Activated CD4-positive, alpha-beta memory T cell treated with anti-CD3 and anti-CD28 coated beads for 36 hours (primary cell): ENCODE measurements at regions not wholly inside any gene's neighbourhood (a gene's known extent, or its start where the extent isn't known, plus 50 kb on each side); places are given as distances from the start of the nearest gene placed in this dataset.

Experiments used
- CTCF ChIA-PET: fragments of 350-600 bp; sonication (Branson Sonifier 250); formaldehyde crosslinking; loops from one replicate; lab custom pipeline; 2021; ENCODE audit warnings: antibody characterized with exemption, inconsistent platforms; lab: Charles Lee
- POLR2A ChIA-PET: fragments of 350-600 bp; sonication (Branson Sonifier 250); formaldehyde crosslinking; loops from one replicate; lab custom pipeline; 2021; ENCODE audit warnings: antibody characterized with exemption; lab: Charles Lee
- DNase-seq: peaks from one replicate; pipeline ENCODE4 v3.0.0-alpha.2; 2020
- H3K27ac Mint-ChIP-seq: one replicate; pipeline ENCODE4 v1.8.0; 2021; ENCODE audit warnings: mixed read lengths
- H3K27me3 Mint-ChIP-seq: one replicate; pipeline ENCODE4 v1.8.0; 2021; ENCODE audit warnings: mixed read lengths
- H3K36me3 Mint-ChIP-seq: one replicate; pipeline ENCODE4 v1.8.0; 2021; ENCODE audit warnings: mixed read lengths
- H3K4me1 Mint-ChIP-seq: one replicate; pipeline ENCODE4 v1.8.0; 2021; ENCODE audit warnings: low read depth, mixed read lengths
- H3K4me3 Mint-ChIP-seq: one replicate; pipeline ENCODE4 v1.8.0; 2021; ENCODE audit warnings: mild to moderate bottlenecking, mixed read lengths
- H3K9me3 Mint-ChIP-seq: one replicate; pipeline ENCODE4 v1.8.0; 2021; ENCODE audit warnings: mixed read lengths
- intact Hi-C: fragments of 100-400 bp; cut with micrococcal nuclease; formaldehyde crosslinking; loops from one replicate; pipeline ENCODE4 v1.15.1; 2023

GRCh38 chr6:90790058-90790457 is 203.2 kb upstream of the MAP3K7 start:
- CTCF ChIA-PET: interaction anchor here (0.6 kb wide), 1 partner anchor 157 kb away, joined by 3 read pairs; no protein-coding TSS in a partner anchor

GRCh38 chr6:90788781-90789180 is 201.9 kb upstream of the MAP3K7 start:
- Mint-ChIP-seq H3K27ac (no peak overlapping the region), H3K4me3 (no peak overlapping the region), H3K36me3 (no peaks in the 10 kb centered on the region), H3K9me3 (no peaks in the 10 kb centered on the region), H3K4me1 (no peaks in the 10 kb centered on the region), H3K27me3 (no peaks in the 10 kb centered on the region)
- ChIA-PET CTCF (no interaction called here), POLR2A (no interaction called here)
- no peak for DNase-seq
- intact Hi-C loops: no loop called here

More at GRCh38 chr6:90790058-90790457, 203.2 kb upstream of the MAP3K7 start:
- H3K9me3 Mint-ChIP-seq: no peaks in the 10 kb centered on the region
- no peaks in the 10 kb centered on the region for H3K36me3 Mint-ChIP-seq
- POLR2A ChIA-PET: no interaction called here
- H3K4me3 Mint-ChIP-seq: no peak overlapping the region
- intact Hi-C loops: no loop called here
- no peaks in the 10 kb centered on the region for H3K4me1 Mint-ChIP-seq
- H3K27me3 Mint-ChIP-seq: no peaks in the 10 kb centered on the region
- no peak overlapping the region for H3K27ac Mint-ChIP-seq
- DNase-seq: no peak

GRCh38 chr6:90787446-90787845 is 200.6 kb upstream of the MAP3K7 start:
- H3K4me1 Mint-ChIP-seq: no peaks in the 10 kb centered on the region
- no peak overlapping the region for H3K4me3 Mint-ChIP-seq
- H3K36me3 Mint-ChIP-seq: no peaks in the 10 kb centered on the region
- intact Hi-C loops: no loop called here
- CTCF ChIA-PET: no interaction called here
- POLR2A ChIA-PET: no interaction called here
- no peak overlapping the region for H3K27ac Mint-ChIP-seq
- no peaks in the 10 kb centered on the region for H3K27me3 Mint-ChIP-seq
- no peaks in the 10 kb centered on the region for H3K9me3 Mint-ChIP-seq
- no peak for DNase-seq

GRCh38 chr6:90780778-90781177 is 193.9 kb upstream of the MAP3K7 start:
- intact Hi-C loops: no loop called here
- no peak overlapping the region for H3K27ac Mint-ChIP-seq
- POLR2A ChIA-PET: no interaction called here

GRCh38 chr6:90780141-90780540 is 193.3 kb upstream of the MAP3K7 start:
- intact Hi-C loops: no loop called here
- Mint-ChIP-seq H3K27ac (no peak overlapping the region), H3K27me3 (peaks cover 5% of the 10 kb centered on the region), H3K4me3 (no peak overlapping the region), H3K9me3 (no peaks in the 10 kb centered on the region), H3K4me1 (no peaks in the 10 kb centered on the region), H3K36me3 (no peaks in the 10 kb centered on the region)
- ChIA-PET POLR2A (no interaction called here), CTCF (no interaction called here)
- DNase-seq: no peak

More at GRCh38 chr6:90780778-90781177, 193.9 kb upstream of the MAP3K7 start:
- DNase-seq: no peak
- no peaks in the 10 kb centered on the region for H3K9me3 Mint-ChIP-seq
- H3K27me3 Mint-ChIP-seq: peaks cover 5% of the 10 kb centered on the region
- H3K4me3 Mint-ChIP-seq: no peak overlapping the region
- H3K36me3 Mint-ChIP-seq: no peaks in the 10 kb centered on the region
- CTCF ChIA-PET: no interaction called here
- H3K4me1 Mint-ChIP-seq: no peaks in the 10 kb centered on the region

GRCh38 chr6:90778417-90779203 is 191.7 kb upstream of the MAP3K7 start:
- no peaks in the 10 kb centered on the region for H3K9me3 Mint-ChIP-seq
- no peaks in the 10 kb centered on the region for H3K4me1 Mint-ChIP-seq
- H3K27me3 Mint-ChIP-seq: peaks cover 5% of the 10 kb centered on the region
- no peak for DNase-seq
- no peaks in the 10 kb centered on the region for H3K36me3 Mint-ChIP-seq
- no peak overlapping the region for H3K4me3 Mint-ChIP-seq
- no peak overlapping the region for H3K27ac Mint-ChIP-seq
- ChIA-PET POLR2A (no interaction called here), CTCF (no interaction called here)
- intact Hi-C loops: no loop called here

- intact Hi-C loops: no loop called here
- peaks cover 3% of the 10 kb centered on the region for H3K27me3 Mint-ChIP-seq
- H3K4me1 Mint-ChIP-seq: no peaks in the 10 kb centered on the region
- no peaks in the 10 kb centered on the region for H3K36me3 Mint-ChIP-seq
- H3K27ac Mint-ChIP-seq: no peak overlapping the region
- ChIA-PET POLR2A (no interaction called here), CTCF (no interaction called here)
- no peak for DNase-seq
- H3K4me3 Mint-ChIP-seq: no peak overlapping the region
- no peaks in the 10 kb centered on the region for H3K9me3 Mint-ChIP-seq
These were observed 183.9 kb upstream of the MAP3K7 start for GRCh38 chr6:90770778-90771177.

- H3K9me3 Mint-ChIP-seq: no peaks in the 10 kb centered on the region
- intact Hi-C loops: no loop called here
- ChIA-PET POLR2A (no interaction called here), CTCF (no interaction called here)
- H3K4me3 Mint-ChIP-seq: no peak overlapping the region
- H3K36me3 Mint-ChIP-seq: no peaks in the 10 kb centered on the region
- no peaks in the 10 kb centered on the region for H3K4me1 Mint-ChIP-seq
- no peak for DNase-seq
- H3K27ac Mint-ChIP-seq: no peak overlapping the region
- H3K27me3 Mint-ChIP-seq: peaks cover 5% of the 10 kb centered on the region
These were observed 179.0 kb upstream of the MAP3K7 start for GRCh38 chr6:90765895-90766294.

GRCh38 chr6:90765491-90765890 is 178.6 kb upstream of the MAP3K7 start:
- H3K36me3 Mint-ChIP-seq: no peaks in the 10 kb centered on the region
- no peak overlapping the region for H3K27ac Mint-ChIP-seq
- ChIA-PET CTCF (no interaction called here), POLR2A (no interaction called here)
- H3K4me3 Mint-ChIP-seq: no peak overlapping the region
- intact Hi-C loops: no loop called here
- no peak for DNase-seq
- H3K27me3 Mint-ChIP-seq: peaks cover 5% of the 10 kb centered on the region
- no peaks in the 10 kb centered on the region for H3K9me3 Mint-ChIP-seq
- H3K4me1 Mint-ChIP-seq: no peaks in the 10 kb centered on the region

- H3K27me3 Mint-ChIP-seq: peaks cover 7% of the 10 kb centered on the region
- POLR2A ChIA-PET: no interaction called here
- H3K4me1 Mint-ChIP-seq: no peaks in the 10 kb centered on the region
- intact Hi-C loops: no loop called here
- DNase-seq: no peak
- H3K4me3 Mint-ChIP-seq: no peak overlapping the region
- H3K36me3 Mint-ChIP-seq: no peaks in the 10 kb centered on the region
- H3K9me3 Mint-ChIP-seq: no peaks in the 10 kb centered on the region
- no peak overlapping the region for H3K27ac Mint-ChIP-seq
- CTCF ChIA-PET: no interaction called here
These were observed 177.1 kb upstream of the MAP3K7 start for GRCh38 chr6:90764001-90764400.

- ChIA-PET POLR2A (no interaction called here), CTCF (no interaction called here)
- no peak overlapping the region for H3K4me3 Mint-ChIP-seq
- no peak overlapping the region for H3K27ac Mint-ChIP-seq
- H3K4me1 Mint-ChIP-seq: no peaks in the 10 kb centered on the region
- H3K36me3 Mint-ChIP-seq: no peaks in the 10 kb centered on the region
- H3K9me3 Mint-ChIP-seq: no peaks in the 10 kb centered on the region
- DNase-seq: no peak
- peaks cover 8% of the 10 kb centered on the region for H3K27me3 Mint-ChIP-seq
- intact Hi-C loops: no loop called here
These were observed 172.8 kb upstream of the MAP3K7 start for GRCh38 chr6:90759664-90760063.

- no peak overlapping the region for H3K27ac Mint-ChIP-seq
- intact Hi-C loops: no loop called here
- H3K9me3 Mint-ChIP-seq: no peaks in the 10 kb centered on the region
- H3K27me3 Mint-ChIP-seq: peaks cover 8% of the 10 kb centered on the region
- POLR2A ChIA-PET: no interaction called here
- DNase-seq: no peak
- H3K36me3 Mint-ChIP-seq: no peaks in the 10 kb centered on the region
- H3K4me1 Mint-ChIP-seq: no peaks in the 10 kb centered on the region
- H3K4me3 Mint-ChIP-seq: no peak overlapping the region
- CTCF ChIA-PET: no interaction called here
These were observed 171.9 kb upstream of the MAP3K7 start for GRCh38 chr6:90758741-90759140.
